Urinary bladder (tissue), 3 donors: ENCODE measurements at regions not wholly inside any gene's neighbourhood (a gene's known extent, or its start where the extent isn't known, plus 50 kb on each side); places are given as distances from the start of the nearest gene placed in this dataset.

Source experiments
- DNase-seq: peaks from one replicate; pipeline ENCODE4 v3.0.0-alpha.2; 2015; ENCODE audit errors: extremely low spot score
- H3K27ac ChIP-seq: one replicate; pipeline ENCODE4 v1.5.1; 2013; ENCODE audit warnings: low read depth, mild to moderate bottlenecking, moderate library complexity
- H3K36me3 ChIP-seq: one replicate; pipeline ENCODE4 v1.6.1; 2013; ENCODE audit warnings: mild to moderate bottlenecking, moderate library complexity; ENCODE audit not compliant: insufficient read depth
- H3K4me1 ChIP-seq: one replicate; pipeline ENCODE4 v1.6.1; 2013; ENCODE audit warnings: mild to moderate bottlenecking, moderate library complexity; ENCODE audit not compliant: insufficient read depth
- H3K4me3 ChIP-seq: one replicate; pipeline ENCODE4 v1.5.1; 2013; ENCODE audit warnings: low read depth, low read length
- WGBS: extraction: QIAGEN DNeasy Blood & Tissue Kit; methylation state at CpG from one replicate; pipeline ENCODE4 v1.1.7; 2013; 5-methylcytosine and 5-hydroxymethylcytosine counted together
- donor health status: healthy with polysubstance abuse.
- donor health status: healthy.

GRCh38 chr7:121595758-121596696 is 199.9 kb upstream of the FAM3C start:
- no peak overlapping the region for H3K27ac ChIP-seq
- no peaks in the 10 kb centered on the region for H3K4me1 ChIP-seq
- no peak overlapping the region for H3K4me3 ChIP-seq
- H3K36me3 ChIP-seq = no peaks in the 10 kb centered on the region
- WGBS = 78% methylated on average over 5 of the region's 5 CpGs
- DNase-seq = no peak

GRCh38 chr7:121591926-121592325 is 195.8 kb upstream of the FAM3C start:
- Histone ChIP-seq H3K36me3 (no peaks in the 10 kb centered on the region), H3K27ac (no peak overlapping the region), H3K4me1 (no peaks in the 10 kb centered on the region), H3K4me3 (no peak overlapping the region)
- no peak for DNase-seq
- 92% methylated on average over 3 of the region's 3 CpGs for WGBS

GRCh38 chr7:121587435-121587834 is 191.3 kb upstream of the FAM3C start:
- 81% methylated on average over 5 of the region's 5 CpGs for WGBS
- Histone ChIP-seq H3K4me3 (no peak overlapping the region), H3K4me1 (no peaks in the 10 kb centered on the region), H3K36me3 (no peaks in the 10 kb centered on the region), H3K27ac (no peak overlapping the region)
- no peak for DNase-seq

GRCh38 chr7:121582258-121582657 is 186.2 kb upstream of the FAM3C start:
- H3K4me1 ChIP-seq = no peaks in the 10 kb centered on the region
- no peaks in the 10 kb centered on the region for H3K36me3 ChIP-seq
- no peak for DNase-seq

GRCh38 chr7:121579639-121580038 is 183.5 kb upstream of the FAM3C start:
- no peak overlapping the region for H3K27ac ChIP-seq
- no peaks in the 10 kb centered on the region for H3K36me3 ChIP-seq
- 94% methylated on average over 1 of the region's 1 CpG for WGBS
- no peaks in the 10 kb centered on the region for H3K4me1 ChIP-seq
- DNase-seq = no peak
- no peak overlapping the region for H3K4me3 ChIP-seq

More at GRCh38 chr7:121582258-121582657, 186.2 kb upstream of the FAM3C start:
- H3K4me3 ChIP-seq = no peak overlapping the region
- H3K27ac ChIP-seq = no peak overlapping the region

- H3K4me1 ChIP-seq = no peaks in the 10 kb centered on the region
- 67% methylated on average over 3 of the region's 3 CpGs for WGBS
- no peak overlapping the region for H3K27ac ChIP-seq
- no peak for DNase-seq
- H3K4me3 ChIP-seq = no peak overlapping the region
- no peaks in the 10 kb centered on the region for H3K36me3 ChIP-seq
These were observed 182.6 kb upstream of the FAM3C start for GRCh38 chr7:121578669-121579068.

GRCh38 chr7:121576148-121576917 is 180.2 kb upstream of the FAM3C start:
- DNase-seq = no peak
- Histone ChIP-seq H3K36me3 (no peaks in the 10 kb centered on the region), H3K4me3 (no peak overlapping the region), H3K27ac (no peak overlapping the region), H3K4me1 (no peaks in the 10 kb centered on the region)
- WGBS = 52% methylated on average over 6 of the region's 6 CpGs

- Histone ChIP-seq H3K36me3 (no peaks in the 10 kb centered on the region), H3K4me3 (no peak overlapping the region), H3K4me1 (no peaks in the 10 kb centered on the region), H3K27ac (no peak overlapping the region)
- DNase-seq = no peak
- 28% methylated on average over 1 of the region's 1 CpG for WGBS
These were observed 179.2 kb upstream of the FAM3C start for GRCh38 chr7:121575194-121575765.

- H3K4me3 ChIP-seq = no peak overlapping the region
These were observed 178.0 kb upstream of the FAM3C start for GRCh38 chr7:121574109-121574508.

GRCh38 chr7:121572615-121573014 is 176.5 kb upstream of the FAM3C start:
- no peak overlapping the region for H3K4me3 ChIP-seq
- DNase-seq = no peak
- no peaks in the 10 kb centered on the region for H3K36me3 ChIP-seq
- H3K27ac ChIP-seq = no peak overlapping the region
- 82% methylated on average over 7 of the region's 7 CpGs for WGBS
- H3K4me1 ChIP-seq = no peaks in the 10 kb centered on the region

More at GRCh38 chr7:121574109-121574508, 178.0 kb upstream of the FAM3C start:
- Histone ChIP-seq H3K36me3 (no peaks in the 10 kb centered on the region), H3K4me1 (no peaks in the 10 kb centered on the region), H3K27ac (no peak overlapping the region)
- no peak for DNase-seq

GRCh38 chr7:121570365-121570764 is 174.3 kb upstream of the FAM3C start:
- no peak overlapping the region for H3K27ac ChIP-seq
- H3K36me3 ChIP-seq = no peaks in the 10 kb centered on the region
- 87% methylated on average over 3 of the region's 3 CpGs for WGBS
- no peak for DNase-seq
- no peaks in the 10 kb centered on the region for H3K4me1 ChIP-seq
- no peak overlapping the region for H3K4me3 ChIP-seq

GRCh38 chr7:121563177-121563576 is 167.1 kb upstream of the FAM3C start:
- 54% methylated on average over 1 of the region's 1 CpG for WGBS
- no peak for DNase-seq
- no peak overlapping the region for H3K27ac ChIP-seq
- no peaks in the 10 kb centered on the region for H3K4me1 ChIP-seq
- H3K36me3 ChIP-seq = no peaks in the 10 kb centered on the region
- H3K4me3 ChIP-seq = no peak overlapping the region

GRCh38 chr7:121562259-121562658 is 166.2 kb upstream of the FAM3C start:
- Histone ChIP-seq H3K4me3 (no peak overlapping the region), H3K27ac (no peak overlapping the region), H3K4me1 (no peaks in the 10 kb centered on the region), H3K36me3 (no peaks in the 10 kb centered on the region)
- WGBS = 87% methylated on average over 1 of the region's 1 CpG
- no peak for DNase-seq

- Histone ChIP-seq H3K4me1 (no peaks in the 10 kb centered on the region), H3K4me3 (no peak overlapping the region), H3K36me3 (no peaks in the 10 kb centered on the region), H3K27ac (no peak overlapping the region)
- DNase-seq = no peak
- WGBS = 44% methylated on average over 1 of the region's 1 CpG
These were observed 165.6 kb upstream of the FAM3C start for GRCh38 chr7:121561717-121562116.
